IPS-NIHi7 (cell line): ENCODE measurements at regions not wholly inside any gene's neighbourhood (a gene's known extent, or its start where the extent isn't known, plus 50 kb on each side); places are given as distances from the start of the nearest gene placed in this dataset.
"Not testable (repeated sequence)": the region's sequence is repeated elsewhere in the genome, so short reads cannot be mapped to it uniquely, and the experiment has no call there.

Experiments used
- DNase-seq: peaks from one replicate; pipeline ENCODE4 v3.0.0; 2012; ENCODE audit warnings: mixed read lengths; ENCODE audit errors: extremely low spot score

DNA sequence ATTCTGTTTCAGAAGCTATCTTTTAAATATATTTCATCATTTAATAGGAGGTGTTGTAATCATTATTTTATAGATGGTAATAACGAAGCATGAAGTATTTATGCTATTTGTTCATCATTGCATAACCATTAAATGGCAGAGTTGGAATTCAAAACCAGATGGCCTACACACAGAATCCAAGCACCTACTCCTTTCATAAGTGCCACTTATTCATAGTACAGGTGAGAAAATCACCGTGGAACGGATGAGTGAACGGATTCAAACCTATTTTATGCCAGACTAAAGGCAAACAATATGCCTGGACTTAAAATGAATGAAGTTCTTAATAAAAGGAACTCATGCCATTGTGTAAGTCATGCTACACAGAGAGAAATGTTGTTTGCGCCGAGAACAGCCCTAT, 397.9 kb upstream of the ADGRB3 start:
- DNase-seq: no peak

DNA sequence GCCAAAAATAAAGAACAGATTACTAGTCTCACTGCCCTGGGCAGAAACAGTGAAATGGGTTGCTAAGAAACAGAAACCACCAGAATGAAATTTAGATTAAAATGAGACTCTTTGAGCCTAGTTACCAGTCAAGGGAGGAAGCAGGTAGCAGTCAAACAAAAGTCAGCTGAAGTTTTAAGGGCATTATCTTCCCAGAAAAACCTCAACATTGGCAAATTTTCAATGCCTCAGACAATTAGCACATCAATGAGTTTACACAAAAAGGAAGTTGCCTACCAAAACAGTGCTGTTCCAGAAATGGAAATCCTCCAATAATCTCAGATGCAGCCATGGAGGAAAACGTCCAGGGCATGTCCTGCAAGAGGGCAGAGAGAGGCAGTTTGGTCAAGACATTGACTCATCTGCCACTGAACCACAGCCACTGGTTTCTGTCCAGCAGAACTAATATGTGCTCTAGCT, 399.7 kb upstream of the ADGRB3 start:
- DNase-seq: no peak

GRCh38 chr6:68233623-68234022, 401.5 kb upstream of the ADGRB3 start:
- no peak for DNase-seq

GRCh38 chr6:68229566-68229965, 405.5 kb upstream of the ADGRB3 start:
- DNase-seq: no peak

DNA sequence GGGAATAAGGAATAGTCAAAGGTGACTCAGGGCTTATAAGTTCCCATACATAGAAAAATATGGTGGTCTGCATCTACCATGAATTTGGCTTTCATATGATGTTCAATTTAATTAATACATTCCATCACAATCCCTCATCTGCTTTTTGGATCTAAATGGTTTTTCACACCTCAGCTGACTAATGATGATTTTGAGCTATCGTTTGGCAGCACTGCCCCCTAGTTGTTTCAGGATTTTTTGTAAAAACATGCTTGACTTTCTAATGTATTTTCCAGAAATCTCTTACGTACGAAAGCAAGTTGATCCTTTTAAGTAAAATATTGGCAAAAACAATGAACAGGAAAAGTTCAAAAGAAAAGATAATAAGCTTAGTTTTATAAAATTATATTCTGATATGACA, 408.6 kb upstream of the ADGRB3 start:
- DNase-seq: no peak

DNA sequence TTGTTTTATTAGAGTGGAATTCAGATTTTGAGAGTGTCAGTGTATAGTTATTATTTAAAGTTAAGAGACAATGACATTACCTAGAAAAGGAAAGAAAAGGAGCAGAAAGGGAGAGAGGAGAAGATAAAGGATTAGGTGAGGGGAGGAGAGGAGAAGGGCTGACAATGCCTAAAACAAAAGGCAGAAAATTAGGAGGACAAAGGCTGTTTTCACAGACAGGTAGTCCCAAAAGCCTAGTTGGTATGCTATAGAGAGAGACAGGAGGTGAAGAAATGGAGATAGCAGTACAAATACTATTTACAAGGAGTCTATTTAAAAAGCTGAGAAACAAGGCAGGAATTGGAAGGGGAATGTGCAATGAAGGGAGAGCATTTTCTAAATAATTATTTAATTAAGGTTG, 409.4 kb upstream of the ADGRB3 start:
- no peak for DNase-seq

DNA sequence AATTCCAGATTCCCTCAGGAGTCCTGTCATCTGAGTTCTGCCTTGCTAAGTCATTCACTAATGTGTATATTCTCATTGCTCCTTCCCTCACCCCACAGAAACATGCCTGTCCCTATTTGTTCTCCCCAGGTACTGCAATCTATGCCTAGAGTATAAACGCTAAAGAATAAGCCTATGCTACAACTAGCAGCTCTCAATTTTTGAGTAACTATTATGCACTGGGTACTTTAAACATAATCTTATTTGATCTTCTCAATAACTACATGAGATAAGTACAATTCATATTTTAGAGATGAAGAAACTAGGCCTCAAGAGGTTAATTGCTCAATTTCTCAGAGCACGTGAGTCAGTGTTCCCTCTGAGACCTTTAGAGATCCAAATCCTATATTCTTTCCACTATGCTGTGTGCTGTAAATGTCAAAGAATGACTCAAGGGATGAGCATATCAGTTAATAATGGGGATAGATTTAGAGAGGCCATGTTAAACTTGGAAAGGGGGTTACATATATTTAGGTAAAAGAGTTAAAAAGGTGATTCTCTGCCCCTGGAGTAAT, 423.8 kb upstream of the ADGRB3 start:
- DNase-seq: no peak

DNA sequence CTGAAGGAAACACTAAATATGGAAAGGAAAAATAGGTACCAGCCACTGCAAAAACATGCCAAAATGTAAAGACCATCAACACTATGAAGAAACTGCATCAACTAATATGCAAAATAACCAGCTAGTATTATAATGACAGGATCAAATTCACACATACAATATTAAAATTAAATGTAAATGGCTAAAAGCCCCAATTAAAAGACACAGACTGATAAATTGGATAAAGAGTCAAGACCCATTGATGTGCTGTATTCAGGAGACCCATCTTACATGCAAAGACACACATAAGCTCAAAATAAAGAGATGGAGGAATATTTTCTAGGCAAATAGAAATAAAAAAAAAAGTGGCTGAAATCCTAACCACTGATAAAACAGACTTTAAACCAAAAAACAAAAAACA, 427.5 kb upstream of the ADGRB3 start:
- DNase-seq: not testable (repeated sequence)

GRCh38 chr6:68200929-68201328, 434.2 kb upstream of the ADGRB3 start:
- no peak for DNase-seq

DNA sequence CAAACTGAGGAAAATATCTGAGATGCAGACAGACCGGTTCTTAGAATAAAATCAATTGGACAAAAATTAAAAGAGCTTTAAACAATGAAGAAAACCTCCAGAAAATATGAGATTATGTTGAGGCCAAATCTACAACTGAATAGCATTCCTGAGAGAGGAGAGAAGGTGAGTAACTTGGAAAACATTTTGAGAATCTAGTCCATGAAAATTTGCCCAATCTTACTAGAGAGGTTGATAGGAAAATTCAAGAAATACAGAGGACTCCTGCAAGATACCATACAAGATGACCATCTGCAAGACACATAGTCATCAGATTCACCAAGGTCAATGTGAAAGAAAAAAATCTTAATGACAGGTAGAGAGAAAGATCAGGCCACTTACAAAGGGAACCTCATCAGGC, 437.7 kb upstream of the ADGRB3 start:
- no peak for DNase-seq

DNA sequence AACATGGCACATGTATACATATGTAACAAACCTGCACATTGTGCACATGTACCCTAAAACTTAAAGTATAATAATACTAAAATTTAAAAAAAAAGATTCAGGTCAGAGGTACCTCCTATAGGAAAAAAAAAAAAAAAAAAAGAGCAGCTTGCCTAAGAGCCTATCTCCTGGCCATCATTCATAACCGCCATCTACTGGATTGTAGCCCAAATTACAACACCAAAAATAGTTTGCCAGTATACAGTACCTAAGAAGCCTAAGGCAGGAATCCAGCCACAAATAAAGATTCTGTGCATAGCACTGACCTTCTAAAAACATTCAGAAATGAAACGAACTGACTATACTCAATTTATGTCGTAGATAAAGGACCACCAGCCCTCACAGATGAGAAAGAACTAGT, 438.4 kb upstream of the ADGRB3 start:
- peak; percentile 14 for DNase-seq

DNA sequence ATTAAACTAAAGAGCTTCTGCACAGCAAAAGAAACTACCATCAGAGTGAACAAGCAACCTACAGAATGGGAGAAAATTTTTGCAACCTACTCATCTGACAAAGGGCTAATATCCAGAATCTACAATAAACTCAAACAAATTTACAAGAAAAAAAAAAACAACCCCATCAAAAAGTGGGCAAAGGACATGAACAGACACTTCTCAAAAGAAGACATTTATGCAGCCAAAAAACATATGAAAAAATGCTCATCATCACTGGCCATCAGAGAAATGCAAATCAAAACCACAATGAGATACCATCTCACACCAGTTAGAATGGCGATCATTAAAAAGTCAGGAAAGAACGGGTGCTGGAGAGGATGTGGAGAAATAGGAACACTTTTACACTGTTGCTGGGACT, 439.3 kb upstream of the ADGRB3 start:
- not testable (repeated sequence) for DNase-seq

GRCh38 chr6:68194846-68195478, 440.1 kb upstream of the ADGRB3 start:
- no peak for DNase-seq

- no peak for DNase-seq
These were observed 442.1 kb upstream of the ADGRB3 start for GRCh38 chr6:68192988-68193387.

GRCh38 chr6:68189217-68189815, 445.8 kb upstream of the ADGRB3 start:
- no peak for DNase-seq

- no peak for DNase-seq
These were observed 448.2 kb upstream of the ADGRB3 start for GRCh38 chr6:68186870-68187269.

- no peak for DNase-seq
These were observed 452.7 kb upstream of the ADGRB3 start for GRCh38 chr6:68182386-68182785.

DNA sequence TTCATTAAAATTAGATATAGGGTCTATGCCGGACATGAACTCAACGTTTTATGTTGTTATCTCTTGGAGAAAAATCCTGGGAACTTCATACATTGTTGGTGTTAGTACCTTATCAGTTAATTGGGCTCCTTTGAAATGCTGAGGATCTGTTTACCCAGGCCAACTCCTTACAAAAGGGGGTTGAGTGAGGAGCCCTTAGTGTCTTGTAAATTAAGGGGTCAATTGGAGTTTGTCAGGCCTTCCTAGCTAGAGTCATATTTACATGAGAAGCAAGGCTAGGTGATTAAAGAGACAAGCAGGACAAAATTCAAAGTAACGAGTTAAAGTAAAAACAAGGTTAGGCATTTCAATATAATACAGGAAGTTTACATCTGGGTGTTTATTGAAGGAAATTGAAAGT, 454.1 kb upstream of the ADGRB3 start:
- not testable (repeated sequence) for DNase-seq

- no peak for DNase-seq
These were observed 461.5 kb upstream of the ADGRB3 start for GRCh38 chr6:68173616-68174015.

DNA sequence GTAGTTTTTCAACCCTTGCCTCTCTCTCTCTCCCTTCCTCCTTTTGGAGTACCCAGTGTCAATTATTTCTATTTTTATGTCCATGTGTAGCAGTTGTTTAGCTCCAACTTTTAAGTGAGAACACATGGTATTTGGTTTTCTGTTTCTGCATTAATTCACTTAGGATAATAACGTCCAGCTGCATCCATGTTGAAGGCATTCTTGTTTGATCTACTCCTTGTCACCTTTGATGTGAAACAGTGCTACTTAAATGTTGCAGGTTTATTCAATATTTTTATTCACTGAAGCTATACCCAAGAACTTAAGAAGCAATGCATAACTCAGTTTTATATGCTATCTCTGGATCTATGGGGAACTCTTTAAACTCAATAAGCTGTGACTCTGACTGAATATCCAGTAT, 465.2 kb upstream of the ADGRB3 start:
- no peak for DNase-seq

- no peak for DNase-seq
These were observed 467.5 kb upstream of the ADGRB3 start for GRCh38 chr6:68167604-68168003.

DNA sequence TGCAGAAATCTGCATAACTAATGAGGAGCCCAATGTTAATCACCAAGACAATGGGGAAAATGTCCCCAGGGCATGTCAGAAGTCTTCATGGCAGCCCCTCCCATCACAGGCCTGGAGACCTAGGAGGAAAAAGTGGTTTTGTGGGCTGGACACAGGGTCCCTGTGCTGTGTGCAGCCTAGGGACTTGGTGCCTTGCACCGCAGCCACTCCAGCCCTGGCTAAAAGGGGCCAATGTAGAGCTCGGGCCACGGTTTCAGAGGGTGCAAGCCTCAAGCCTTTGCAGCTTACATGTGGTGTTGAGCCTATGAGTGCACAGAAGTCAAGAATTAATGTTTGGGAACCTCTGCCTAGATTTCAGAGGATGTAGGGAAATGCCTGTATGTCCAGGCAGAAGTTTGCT, 474.3 kb upstream of the ADGRB3 start:
- DNase-seq: not testable (repeated sequence)

DNA sequence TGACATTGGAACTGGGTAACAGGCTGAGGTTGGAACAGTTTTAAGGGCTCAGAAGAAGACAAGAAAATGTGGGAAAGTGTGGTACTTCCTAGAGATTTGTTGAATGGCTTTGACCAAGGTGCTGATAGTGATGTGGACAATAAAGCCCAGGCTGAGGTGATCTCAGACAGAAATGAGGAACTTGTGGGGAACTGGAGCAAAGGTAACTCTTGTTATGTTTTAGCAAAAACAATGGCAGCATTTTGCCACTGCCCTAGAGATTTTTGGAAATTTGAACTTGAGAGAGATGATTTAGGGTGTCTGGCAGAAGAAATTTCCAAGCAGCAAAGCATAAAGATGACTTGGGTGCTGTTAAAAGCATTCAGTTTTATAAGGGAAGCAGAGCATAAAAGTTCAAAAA, 474.7 kb upstream of the ADGRB3 start:
- no peak for DNase-seq

- DNase-seq: no peak
These were observed 475.6 kb upstream of the ADGRB3 start for GRCh38 chr6:68159433-68159832.
